Duodenal mucosa (tissue), 2 donors: ENCODE measurements at regions not wholly inside any gene's neighbourhood (a gene's known extent, or its start where the extent isn't known, plus 50 kb on each side); places are given as distances from the start of the nearest gene placed in this dataset.

Source experiments
- H3K27ac ChIP-seq: one replicate; pipeline ENCODE4 v1.7.0; 2013; ENCODE audit warnings: low read depth, low read length
- H3K27me3 ChIP-seq, 2 donors: one replicate each; pipeline ENCODE4 v1.7.0; 2013; ENCODE audit warnings: low read length in 2 of 2, control low read depth in 1 of 2; ENCODE audit not compliant: insufficient read depth in 2 of 2, control insufficient read depth in 1 of 2
- H3K36me3 ChIP-seq, 2 donors: one replicate each; pipeline ENCODE4 v1.7.0; 2013; ENCODE audit warnings: low read length in 2 of 2, control low read depth in 1 of 2; ENCODE audit not compliant: insufficient read depth in 2 of 2, control insufficient read depth in 1 of 2
- H3K4me1 ChIP-seq, 2 donors: one replicate each; pipeline ENCODE4 v1.7.0; 2013; ENCODE audit warnings: low read length in 2 of 2, control low read depth in 1 of 2; ENCODE audit not compliant: insufficient read depth in 2 of 2, control insufficient read depth in 1 of 2
- H3K4me3 ChIP-seq, 2 donors: one replicate each; pipeline ENCODE4 v1.7.0; 2013; ENCODE audit warnings: low read length in 2 of 2, low read depth in 1 of 2
- H3K9ac ChIP-seq, 2 donors: one replicate each; pipeline ENCODE4 v1.7.0; 2013; ENCODE audit warnings: low read length in 2 of 2, low read depth in 1 of 2
- H3K9me3 ChIP-seq, 2 donors: one replicate each; pipeline ENCODE4 v1.7.0; 2013; ENCODE audit warnings: low read length in 2 of 2, control low read depth in 1 of 2; ENCODE audit not compliant: control insufficient read depth in 1 of 2

- H3K4me3 ChIP-seq, result no peak overlapping the region
- no peaks in the 10 kb centered on the region for H3K27me3 ChIP-seq
- no peak overlapping the region for H3K9ac ChIP-seq
- no peaks in the 10 kb centered on the region for H3K9me3 ChIP-seq
- H3K4me1 ChIP-seq, result peaks cover 0 to 7% of the 10 kb centered on the region in 2 donors
- no peak overlapping the region for H3K27ac ChIP-seq
- H3K36me3 ChIP-seq, result no peaks in the 10 kb centered on the region
Observed at GRCh38 chr10:88115968-88116367, 252.5 kb downstream of the PTEN start.

- H3K4me1 ChIP-seq, result peaks cover 0 to 7% of the 10 kb centered on the region in 2 donors
- H3K27ac ChIP-seq, result no peak overlapping the region
Observed at GRCh38 chr10:88116481-88116880, 253.1 kb downstream of the PTEN start.

GRCh38 chr10:88116971-88117626, 253.7 kb downstream of the PTEN start:
- H3K27me3 ChIP-seq, result no peaks in the 10 kb centered on the region
- no peaks in the 10 kb centered on the region for H3K36me3 ChIP-seq
- no peak overlapping the region for H3K4me3 ChIP-seq
- no peaks in the 10 kb centered on the region for H3K9me3 ChIP-seq
- H3K27ac ChIP-seq, result no peak overlapping the region
- H3K9ac ChIP-seq, result no peak overlapping the region
- H3K4me1 ChIP-seq, result peaks cover 0 to 7% of the 10 kb centered on the region in 2 donors

More at GRCh38 chr10:88116481-88116880, 253.1 kb downstream of the PTEN start:
- Histone ChIP-seq H3K4me3 (no peak overlapping the region), H3K9me3 (no peaks in the 10 kb centered on the region), H3K36me3 (no peaks in the 10 kb centered on the region), H3K9ac (no peak overlapping the region), H3K27me3 (no peaks in the 10 kb centered on the region)

DNA sequence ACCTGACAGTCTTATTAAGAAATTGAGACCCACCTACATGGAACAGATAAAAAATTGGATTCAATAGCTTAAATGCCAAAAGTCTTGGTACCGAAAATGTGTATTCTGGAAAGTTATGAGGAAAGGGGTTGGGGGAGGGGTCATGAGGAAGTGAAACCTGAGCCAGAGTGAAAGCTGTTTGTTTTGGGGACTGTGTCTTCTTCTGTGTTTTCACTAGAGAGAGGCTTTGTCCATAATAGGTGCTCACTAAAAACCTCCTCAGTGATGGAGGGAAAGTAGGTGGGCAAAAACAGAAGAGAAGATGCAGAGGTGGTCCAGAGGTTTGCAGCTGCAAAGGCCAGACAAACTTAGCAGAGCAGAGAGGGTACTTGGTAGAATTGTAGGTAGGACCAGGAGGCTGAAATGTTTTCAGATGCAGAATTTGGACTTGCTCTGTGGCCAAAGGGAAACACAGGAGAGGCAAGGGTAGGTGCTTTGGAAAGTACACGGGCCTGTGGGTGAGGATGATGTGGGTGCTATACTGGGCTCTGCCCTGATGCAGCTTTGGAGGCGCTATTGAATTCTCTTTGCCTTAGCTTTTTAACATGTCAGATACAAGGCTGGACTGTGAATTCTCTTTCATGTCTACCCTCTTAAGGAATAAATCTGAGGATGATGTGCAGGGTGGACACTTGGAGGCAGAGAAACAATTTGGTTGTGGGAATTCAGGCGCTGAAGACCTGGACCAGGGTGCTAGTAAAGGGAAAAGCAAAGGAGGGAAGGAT, 254.6 kb downstream of the PTEN start:
- Histone ChIP-seq H3K27ac (no peak overlapping the region), H3K9ac (no peak overlapping the region), H3K9me3 (no peaks in the 10 kb centered on the region), H3K27me3 (no peaks in the 10 kb centered on the region), H3K36me3 (no peaks in the 10 kb centered on the region), H3K4me1 (peaks cover 0 to 7% of the 10 kb centered on the region in 2 donors), H3K4me3 (no peak overlapping the region)

- Histone ChIP-seq H3K36me3 (no peaks in the 10 kb centered on the region), H3K4me1 (peaks cover 0 to 7% of the 10 kb centered on the region in 2 donors), H3K27ac (no peak overlapping the region), H3K9ac (no peak overlapping the region), H3K27me3 (no peaks in the 10 kb centered on the region), H3K4me3 (no peak overlapping the region), H3K9me3 (no peaks in the 10 kb centered on the region)
Observed at GRCh38 chr10:88118729-88119128, 255.3 kb downstream of the PTEN start.

DNA sequence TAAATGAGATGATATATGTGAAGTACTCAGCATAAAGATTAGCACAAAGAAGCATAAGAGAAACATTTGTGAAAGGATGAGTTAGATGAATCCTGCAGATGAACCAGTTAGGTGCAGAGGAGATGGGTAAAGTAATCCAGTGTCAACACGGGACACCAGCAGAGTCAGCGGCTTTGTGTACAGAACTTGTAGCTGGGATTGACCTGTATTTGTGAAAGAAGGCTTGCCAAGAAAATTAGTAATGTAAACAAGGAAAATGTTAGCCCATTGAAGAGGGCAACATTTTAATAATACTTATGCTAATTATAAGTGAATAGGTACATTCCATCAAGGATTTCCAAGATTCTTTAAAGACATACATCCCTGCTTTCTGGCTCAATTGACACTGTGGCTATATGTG, 255.7 kb downstream of the PTEN start:
- Histone ChIP-seq H3K27ac (no peak overlapping the region), H3K4me1 (peaks cover 0 to 7% of the 10 kb centered on the region in 2 donors), H3K9me3 (no peaks in the 10 kb centered on the region), H3K9ac (no peak overlapping the region), H3K27me3 (no peaks in the 10 kb centered on the region), H3K4me3 (no peak overlapping the region), H3K36me3 (no peaks in the 10 kb centered on the region)

DNA sequence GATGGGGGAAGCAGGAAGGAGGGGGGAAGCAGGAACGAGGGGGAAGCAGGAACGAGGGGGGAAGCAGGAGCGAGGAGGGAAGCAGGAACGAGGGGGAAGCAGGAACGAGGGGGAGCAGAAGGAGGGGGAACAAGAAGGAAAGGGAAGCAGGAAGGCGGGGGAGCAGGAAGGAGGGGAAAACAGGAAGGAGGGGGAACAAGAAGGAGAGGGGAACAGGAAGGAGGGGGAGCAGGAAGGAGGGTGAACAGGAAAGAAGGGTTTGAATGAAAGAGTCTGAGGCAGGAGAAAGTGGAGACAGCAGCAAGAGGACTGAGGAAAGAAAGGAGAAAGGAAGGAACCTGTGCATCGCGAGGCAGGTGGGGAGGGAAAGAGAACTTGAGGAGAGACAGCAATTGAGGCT, 256.6 kb downstream of the PTEN start:
- Histone ChIP-seq H3K27ac (no peak overlapping the region), H3K27me3 (no peaks in the 10 kb centered on the region), H3K4me1 (peaks cover 0 to 7% of the 10 kb centered on the region in 2 donors), H3K9ac (no peak overlapping the region), H3K4me3 (no peak overlapping the region), H3K36me3 (no peaks in the 10 kb centered on the region), H3K9me3 (no peaks in the 10 kb centered on the region)

GRCh38 chr10:88120599-88121333, 257.3 kb downstream of the PTEN start:
- no peak overlapping the region for H3K27ac ChIP-seq
- no peak overlapping the region for H3K9ac ChIP-seq
- no peak overlapping the region for H3K4me3 ChIP-seq
- H3K4me1 ChIP-seq, result peaks cover 0 to 7% of the 10 kb centered on the region in 2 donors
- no peaks in the 10 kb centered on the region for H3K9me3 ChIP-seq
- H3K36me3 ChIP-seq, result no peaks in the 10 kb centered on the region
- H3K27me3 ChIP-seq, result no peaks in the 10 kb centered on the region

DNA sequence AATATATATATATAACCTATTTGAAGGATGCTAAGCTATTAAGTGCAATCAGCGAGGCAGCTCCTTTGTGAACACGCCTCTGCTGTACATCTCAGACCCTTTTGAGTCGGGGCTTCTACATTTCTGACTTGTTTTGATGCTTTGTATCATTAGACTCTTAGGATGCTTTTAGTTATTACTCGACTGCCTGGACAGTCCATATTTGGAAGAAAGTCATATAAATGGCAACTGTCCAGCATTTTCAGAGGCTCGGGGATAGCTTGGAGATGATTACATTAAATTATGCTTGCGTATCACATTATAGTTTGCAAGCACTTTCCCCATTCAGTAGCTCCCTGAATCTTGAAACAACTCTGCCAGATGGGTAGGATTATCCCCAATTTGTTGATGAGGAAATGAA, 257.9 kb downstream of the PTEN start:
- H3K9me3 ChIP-seq, result no peaks in the 10 kb centered on the region
- no peak overlapping the region for H3K9ac ChIP-seq
- H3K27me3 ChIP-seq, result no peaks in the 10 kb centered on the region
- peaks cover 0 to 7% of the 10 kb centered on the region in 2 donors for H3K4me1 ChIP-seq
- no peaks in the 10 kb centered on the region for H3K36me3 ChIP-seq
- no peak overlapping the region for H3K4me3 ChIP-seq
- no peak overlapping the region for H3K27ac ChIP-seq

GRCh38 chr10:88122145-88122544, 258.7 kb downstream of the PTEN start:
- peaks cover 0 to 7% of the 10 kb centered on the region in 2 donors for H3K4me1 ChIP-seq
- no peaks in the 10 kb centered on the region for H3K9me3 ChIP-seq
- H3K4me3 ChIP-seq, result no peak overlapping the region
- H3K27me3 ChIP-seq, result no peaks in the 10 kb centered on the region
- no peaks in the 10 kb centered on the region for H3K36me3 ChIP-seq
- H3K9ac ChIP-seq, result no peak overlapping the region
- H3K27ac ChIP-seq, result no peak overlapping the region
